ENCODE measurements at regions not wholly inside any gene's neighbourhood (a gene's known extent, or its start where the extent isn't known, plus 50 kb on each side); places are given as distances from the start of the nearest gene placed in this dataset.
"Not testable (repeated sequence)": the region's sequence is repeated elsewhere in the genome, so short reads cannot be mapped to it uniquely, and the experiment has no call there.

- DNase-seq, result no peak
Measured at GRCh38 chr16:79969458-79969857, 368.9 kb upstream of the MAF start.

- DNase-seq, result no peak
Measured at GRCh38 chr16:79966226-79966625, 365.7 kb upstream of the MAF start.

GRCh38 chr16:79965718-79966117 lies 365.2 kb upstream of the MAF start:
- DNase-seq, result no peak

GRCh38 chr16:79964104-79964503 lies 363.6 kb upstream of the MAF start:
- no peak for DNase-seq

GRCh38 chr16:79962962-79963361 lies 362.4 kb upstream of the MAF start:
- DNase-seq, result no peak

- DNase-seq, result no peak
Measured at GRCh38 chr16:79959226-79959625, 358.7 kb upstream of the MAF start.

- no peak for DNase-seq
Measured at GRCh38 chr16:79954921-79955705, 354.6 kb upstream of the MAF start.

GRCh38 chr16:79950932-79951719 lies 350.6 kb upstream of the MAF start:
- DNase-seq, result no peak

GRCh38 chr16:79949417-79949816 lies 348.9 kb upstream of the MAF start:
- DNase-seq, result no peak

GRCh38 chr16:79947771-79948170 lies 347.2 kb upstream of the MAF start:
- no peak for DNase-seq

- DNase-seq, result no peak
Measured at GRCh38 chr16:79946252-79946651, 345.7 kb upstream of the MAF start.

- DNase-seq, result no peak
Measured at GRCh38 chr16:79943736-79944135, 343.2 kb upstream of the MAF start.

GRCh38 chr16:79938575-79938974 lies 338.0 kb upstream of the MAF start:
- DNase-seq, result no peak

- DNase-seq, result not testable (repeated sequence)
Measured at GRCh38 chr16:79937671-79938070, 337.1 kb upstream of the MAF start.

- no peak for DNase-seq
Measured at GRCh38 chr16:79933603-79934002, 333.1 kb upstream of the MAF start.

- no peak for DNase-seq
Measured at GRCh38 chr16:79932572-79932971, 332.0 kb upstream of the MAF start.

- DNase-seq, result no peak
Measured at GRCh38 chr16:79931721-79932120, 331.2 kb upstream of the MAF start.

- no peak for DNase-seq
Measured at GRCh38 chr16:79929260-79929965, 328.9 kb upstream of the MAF start.

GRCh38 chr16:79928142-79928873 lies 327.8 kb upstream of the MAF start:
- DNase-seq, result no peak

GRCh38 chr16:79926451-79927205 lies 326.1 kb upstream of the MAF start:
- DNase-seq, result no peak

- no peak for DNase-seq
Measured at GRCh38 chr16:79923431-79923830, 322.9 kb upstream of the MAF start.

- no peak for DNase-seq
Measured at GRCh38 chr16:79920685-79921084, 320.1 kb upstream of the MAF start.
